HG02973 (cell line): ENCODE measurements at regions not wholly inside any gene's neighbourhood (a gene's known extent, or its start where the extent isn't known, plus 50 kb on each side); places are given as distances from the start of the nearest gene placed in this dataset.
"Not testable (repeated sequence)": the region's sequence is repeated elsewhere in the genome, so short reads cannot be mapped to it uniquely, and the experiment has no call there.

Experiments
- ATAC-seq: cut with Tn5 transposase; IDR thresholded peaks from one replicate; pipeline ENCODE4 v1.9.1; 2021; ENCODE audit warnings: moderate library complexity; ENCODE audit not compliant: unreplicated experiment

- ATAC-seq, result no peak
Measured at GRCh38 chr2:35463805-35464596, 891.6 kb upstream of the CRIM1 start.

- ATAC-seq, result no peak
Measured at GRCh38 chr2:35462226-35462998, 893.2 kb upstream of the CRIM1 start.

GRCh38 chr2:35461406-35461805 lies 894.2 kb upstream of the CRIM1 start:
- ATAC-seq, result no peak

GRCh38 chr2:35454966-35455638 lies 900.5 kb upstream of the CRIM1 start:
- no peak for ATAC-seq

- no peak for ATAC-seq
Measured at GRCh38 chr2:35447821-35448220, 907.8 kb upstream of the CRIM1 start.

- ATAC-seq, result no peak
Measured at GRCh38 chr2:35447215-35447614, 908.4 kb upstream of the CRIM1 start.

GRCh38 chr2:35443087-35443486 lies 912.5 kb upstream of the CRIM1 start:
- ATAC-seq, result no peak

- not testable (repeated sequence) for ATAC-seq
Measured at GRCh38 chr2:35441575-35441974, 914.0 kb upstream of the CRIM1 start.

- not testable (repeated sequence) for ATAC-seq
Measured at GRCh38 chr2:35440308-35440707, 915.3 kb upstream of the CRIM1 start.

GRCh38 chr2:35436893-35437292 lies 918.7 kb upstream of the CRIM1 start:
- not testable (repeated sequence) for ATAC-seq

GRCh38 chr2:35428548-35428947 lies 927.0 kb upstream of the CRIM1 start:
- ATAC-seq, result peak; percentile 74

- no peak for ATAC-seq
Measured at GRCh38 chr2:35421485-35421884, 934.1 kb upstream of the CRIM1 start.

- no peak for ATAC-seq
Measured at GRCh38 chr2:35417293-35417692, 938.3 kb upstream of the CRIM1 start.

- ATAC-seq, result no peak
Measured at GRCh38 chr2:35416391-35417140, 939.0 kb upstream of the CRIM1 start.

GRCh38 chr2:35415942-35416341 lies 939.6 kb upstream of the CRIM1 start:
- no peak for ATAC-seq

GRCh38 chr2:35415282-35415681 lies 940.3 kb upstream of the CRIM1 start:
- ATAC-seq, result no peak

- peak; percentile 88 for ATAC-seq
Measured at GRCh38 chr2:35410431-35411061, 945.0 kb upstream of the CRIM1 start.

- ATAC-seq, result no peak
Measured at GRCh38 chr2:35409762-35410161, 945.8 kb upstream of the CRIM1 start.

- ATAC-seq, result no peak
Measured at GRCh38 chr2:35408320-35408719, 947.3 kb upstream of the CRIM1 start.

GRCh38 chr2:35391736-35392442 lies 963.7 kb upstream of the CRIM1 start:
- ATAC-seq, result no peak
